GM21360 (cell line): ENCODE measurements at regions not wholly inside any gene's neighbourhood (a gene's known extent, or its start where the extent isn't known, plus 50 kb on each side); places are given as distances from the start of the nearest gene placed in this dataset.
"Not testable (repeated sequence)": the region's sequence is repeated elsewhere in the genome, so short reads cannot be mapped to it uniquely, and the experiment has no call there.

Source experiments
- ATAC-seq: cut with Tn5 transposase; IDR thresholded peaks from one replicate; pipeline ENCODE4 v1.9.1; 2021; ENCODE audit warnings: mild to moderate bottlenecking, moderate library complexity; ENCODE audit not compliant: unreplicated experiment

GRCh38 chr5:99083197-99083596 is 154.4 kb upstream of the CHD1 start:
- no peak for ATAC-seq

- ATAC-seq = no peak
Measured at GRCh38 chr5:99081711-99082110, 152.9 kb upstream of the CHD1 start.

- ATAC-seq = peak; percentile 77
Measured at GRCh38 chr5:99076723-99077640, 148.2 kb upstream of the CHD1 start.

GRCh38 chr5:99072846-99073245 is 144.0 kb upstream of the CHD1 start:
- ATAC-seq = no peak

GRCh38 chr5:99070822-99071221 is 142.0 kb upstream of the CHD1 start:
- ATAC-seq = no peak

- ATAC-seq = no peak
Measured at GRCh38 chr5:99070362-99070761, 141.6 kb upstream of the CHD1 start.

GRCh38 chr5:99068944-99069650 is 140.3 kb upstream of the CHD1 start:
- ATAC-seq = peak; percentile 93

GRCh38 chr5:99063737-99064136 is 134.9 kb upstream of the CHD1 start:
- no peak for ATAC-seq

GRCh38 chr5:99061711-99062110 is 132.9 kb upstream of the CHD1 start:
- no peak for ATAC-seq

GRCh38 chr5:99061299-99061698 is 132.5 kb upstream of the CHD1 start:
- ATAC-seq = no peak

- peak; percentile 51 for ATAC-seq
Measured at GRCh38 chr5:99060306-99061261, 131.8 kb upstream of the CHD1 start.

GRCh38 chr5:99059685-99060084 is 130.9 kb upstream of the CHD1 start:
- peak; percentile 63 for ATAC-seq

GRCh38 chr5:99058466-99058865 is 129.7 kb upstream of the CHD1 start:
- no peak for ATAC-seq

- ATAC-seq = peak; percentile 68
Measured at GRCh38 chr5:99054972-99055371, 126.2 kb upstream of the CHD1 start.

GRCh38 chr5:99045871-99046270 is 117.1 kb upstream of the CHD1 start:
- ATAC-seq = no peak

GRCh38 chr5:99043257-99043656 is 114.5 kb upstream of the CHD1 start:
- not testable (repeated sequence) for ATAC-seq

- no peak for ATAC-seq
Measured at GRCh38 chr5:99037668-99038067, 108.9 kb upstream of the CHD1 start.

- ATAC-seq = no peak
Measured at GRCh38 chr5:99035942-99036341, 107.1 kb upstream of the CHD1 start.

GRCh38 chr5:99034336-99034735 is 105.5 kb upstream of the CHD1 start:
- no peak for ATAC-seq

GRCh38 chr5:99033014-99033900 is 104.5 kb upstream of the CHD1 start:
- ATAC-seq = no peak
